GM10266 (cell line): ENCODE measurements at regions not wholly inside any gene's neighbourhood (a gene's known extent, or its start where the extent isn't known, plus 50 kb on each side); places are given as distances from the start of the nearest gene placed in this dataset.

Experiments
- DNase-seq: peaks from one replicate; pipeline ENCODE4 v3.0.0; 2012; ENCODE audit errors: extremely low spot score
- CTCF ChIP-seq: IDR thresholded peaks from 2 replicates; pipeline ENCODE4 v1.5.1; 2012; ENCODE audit warnings: mild to moderate bottlenecking, low read depth; ENCODE audit not compliant: control insufficient read depth, insufficient read depth; ENCODE audit errors: missing control alignments

- TF ChIP-seq CTCF, result no peak
- no peak for DNase-seq
These were observed 843.6 kb downstream of the SUCLG1 start for GRCh38 chr2:83615511-83615910.

- TF ChIP-seq CTCF, result no peak
- no peak for DNase-seq
These were observed 845.9 kb downstream of the SUCLG1 start for GRCh38 chr2:83613178-83613577.

- DNase-seq, result no peak
- TF ChIP-seq CTCF, result no peak
These were observed 856.3 kb downstream of the SUCLG1 start for GRCh38 chr2:83602753-83603152.

GRCh38 chr2:83596592-83597282 lies 862.3 kb downstream of the SUCLG1 start:
- no peak for TF ChIP-seq CTCF
- no peak for DNase-seq

GRCh38 chr2:83595926-83596325 lies 863.2 kb downstream of the SUCLG1 start:
- TF ChIP-seq CTCF, result no peak
- DNase-seq, result no peak

GRCh38 chr2:83595121-83595690 lies 863.9 kb downstream of the SUCLG1 start:
- DNase-seq, result no peak
- TF ChIP-seq CTCF, result no peak

GRCh38 chr2:83594241-83595120 lies 864.6 kb downstream of the SUCLG1 start:
- no peak for DNase-seq
- TF ChIP-seq CTCF, result no peak
